H1 (cell line): ENCODE measurements at regions not wholly inside any gene's neighbourhood (a gene's known extent, or its start where the extent isn't known, plus 50 kb on each side); places are given as distances from the start of the nearest gene placed in this dataset.

Source experiments
- EZH2 ChIP-seq: fragments of 200-600 bp; sonication (generic); IDR thresholded peaks from 2 replicates; pipeline ENCODE4 v1.7.1; 2012; ENCODE audit warnings: low read depth, mild to moderate bottlenecking, moderate library complexity, low read length, inconsistent platforms; ENCODE audit not compliant: severe bottlenecking
- POLR2AphosphoS5 ChIP-seq: IDR thresholded peaks from 2 replicates; pipeline ENCODE4 v1.6.1; 2011; ENCODE audit warnings: low read depth, low read length
- RFX5 ChIP-seq: IDR thresholded peaks from 2 replicates; pipeline ENCODE4 v1.6.1; 2011; ENCODE audit warnings: low read depth, low read length, improper control_type of control experiment, borderline replicate concordance
- RNF2 ChIP-seq: fragments of 200-900, 300-1000 bp; sonication (generic); IDR thresholded peaks from 2 replicates; pipeline ENCODE4 v1.7.1; 2016; ENCODE audit warnings: borderline replicate concordance, low read depth, mild to moderate bottlenecking, antibody characterized with exemption, low read length; ENCODE audit not compliant: poor library complexity, severe bottlenecking; ENCODE audit errors: missing control alignments
- SUZ12 ChIP-seq: fragments of 200-600 bp; sonication (generic); IDR thresholded peaks from 2 replicates; pipeline ENCODE4 v1.6.1; 2012; ENCODE audit warnings: mild to moderate bottlenecking, inconsistent platforms, low read length, moderate library complexity, mixed read lengths
- TF ChIP-seq, protein P1 (sequence below): fragments of 300-600 bp; sonication (generic); IDR thresholded peaks from 2 replicates; pipeline ENCODE4 v1.7.1; 2012; ENCODE audit warnings: low read length, moderate library complexity, mild to moderate bottlenecking, inconsistent platforms; ENCODE audit not compliant: insufficient replicate concordance
- TF ChIP-seq, protein P2 (sequence below): IDR thresholded peaks from 2 replicates; pipeline ENCODE4 v1.6.1; 2012; ENCODE audit warnings: low read length, inconsistent platforms

DNA sequence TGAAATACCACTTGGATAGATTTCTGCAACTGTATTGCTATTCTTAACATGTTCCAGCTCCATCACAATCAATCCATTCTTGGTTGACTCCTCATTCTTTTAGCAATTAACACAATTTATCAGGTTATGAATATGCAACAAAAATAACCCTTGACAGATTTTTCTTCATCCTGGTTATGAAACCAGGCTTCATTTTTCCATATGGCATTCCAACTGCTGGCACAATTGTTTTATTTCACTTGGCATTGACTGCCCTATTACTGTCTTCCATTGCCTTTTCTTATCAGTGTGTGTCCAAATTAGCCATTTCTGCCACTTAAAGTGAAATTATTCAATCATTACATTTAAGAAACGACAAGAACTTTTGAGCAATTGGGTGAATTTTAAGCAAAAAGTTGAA lies 388.8 kb upstream of the EPHA5 start (continued):
- TF ChIP-seq, protein P1, sequence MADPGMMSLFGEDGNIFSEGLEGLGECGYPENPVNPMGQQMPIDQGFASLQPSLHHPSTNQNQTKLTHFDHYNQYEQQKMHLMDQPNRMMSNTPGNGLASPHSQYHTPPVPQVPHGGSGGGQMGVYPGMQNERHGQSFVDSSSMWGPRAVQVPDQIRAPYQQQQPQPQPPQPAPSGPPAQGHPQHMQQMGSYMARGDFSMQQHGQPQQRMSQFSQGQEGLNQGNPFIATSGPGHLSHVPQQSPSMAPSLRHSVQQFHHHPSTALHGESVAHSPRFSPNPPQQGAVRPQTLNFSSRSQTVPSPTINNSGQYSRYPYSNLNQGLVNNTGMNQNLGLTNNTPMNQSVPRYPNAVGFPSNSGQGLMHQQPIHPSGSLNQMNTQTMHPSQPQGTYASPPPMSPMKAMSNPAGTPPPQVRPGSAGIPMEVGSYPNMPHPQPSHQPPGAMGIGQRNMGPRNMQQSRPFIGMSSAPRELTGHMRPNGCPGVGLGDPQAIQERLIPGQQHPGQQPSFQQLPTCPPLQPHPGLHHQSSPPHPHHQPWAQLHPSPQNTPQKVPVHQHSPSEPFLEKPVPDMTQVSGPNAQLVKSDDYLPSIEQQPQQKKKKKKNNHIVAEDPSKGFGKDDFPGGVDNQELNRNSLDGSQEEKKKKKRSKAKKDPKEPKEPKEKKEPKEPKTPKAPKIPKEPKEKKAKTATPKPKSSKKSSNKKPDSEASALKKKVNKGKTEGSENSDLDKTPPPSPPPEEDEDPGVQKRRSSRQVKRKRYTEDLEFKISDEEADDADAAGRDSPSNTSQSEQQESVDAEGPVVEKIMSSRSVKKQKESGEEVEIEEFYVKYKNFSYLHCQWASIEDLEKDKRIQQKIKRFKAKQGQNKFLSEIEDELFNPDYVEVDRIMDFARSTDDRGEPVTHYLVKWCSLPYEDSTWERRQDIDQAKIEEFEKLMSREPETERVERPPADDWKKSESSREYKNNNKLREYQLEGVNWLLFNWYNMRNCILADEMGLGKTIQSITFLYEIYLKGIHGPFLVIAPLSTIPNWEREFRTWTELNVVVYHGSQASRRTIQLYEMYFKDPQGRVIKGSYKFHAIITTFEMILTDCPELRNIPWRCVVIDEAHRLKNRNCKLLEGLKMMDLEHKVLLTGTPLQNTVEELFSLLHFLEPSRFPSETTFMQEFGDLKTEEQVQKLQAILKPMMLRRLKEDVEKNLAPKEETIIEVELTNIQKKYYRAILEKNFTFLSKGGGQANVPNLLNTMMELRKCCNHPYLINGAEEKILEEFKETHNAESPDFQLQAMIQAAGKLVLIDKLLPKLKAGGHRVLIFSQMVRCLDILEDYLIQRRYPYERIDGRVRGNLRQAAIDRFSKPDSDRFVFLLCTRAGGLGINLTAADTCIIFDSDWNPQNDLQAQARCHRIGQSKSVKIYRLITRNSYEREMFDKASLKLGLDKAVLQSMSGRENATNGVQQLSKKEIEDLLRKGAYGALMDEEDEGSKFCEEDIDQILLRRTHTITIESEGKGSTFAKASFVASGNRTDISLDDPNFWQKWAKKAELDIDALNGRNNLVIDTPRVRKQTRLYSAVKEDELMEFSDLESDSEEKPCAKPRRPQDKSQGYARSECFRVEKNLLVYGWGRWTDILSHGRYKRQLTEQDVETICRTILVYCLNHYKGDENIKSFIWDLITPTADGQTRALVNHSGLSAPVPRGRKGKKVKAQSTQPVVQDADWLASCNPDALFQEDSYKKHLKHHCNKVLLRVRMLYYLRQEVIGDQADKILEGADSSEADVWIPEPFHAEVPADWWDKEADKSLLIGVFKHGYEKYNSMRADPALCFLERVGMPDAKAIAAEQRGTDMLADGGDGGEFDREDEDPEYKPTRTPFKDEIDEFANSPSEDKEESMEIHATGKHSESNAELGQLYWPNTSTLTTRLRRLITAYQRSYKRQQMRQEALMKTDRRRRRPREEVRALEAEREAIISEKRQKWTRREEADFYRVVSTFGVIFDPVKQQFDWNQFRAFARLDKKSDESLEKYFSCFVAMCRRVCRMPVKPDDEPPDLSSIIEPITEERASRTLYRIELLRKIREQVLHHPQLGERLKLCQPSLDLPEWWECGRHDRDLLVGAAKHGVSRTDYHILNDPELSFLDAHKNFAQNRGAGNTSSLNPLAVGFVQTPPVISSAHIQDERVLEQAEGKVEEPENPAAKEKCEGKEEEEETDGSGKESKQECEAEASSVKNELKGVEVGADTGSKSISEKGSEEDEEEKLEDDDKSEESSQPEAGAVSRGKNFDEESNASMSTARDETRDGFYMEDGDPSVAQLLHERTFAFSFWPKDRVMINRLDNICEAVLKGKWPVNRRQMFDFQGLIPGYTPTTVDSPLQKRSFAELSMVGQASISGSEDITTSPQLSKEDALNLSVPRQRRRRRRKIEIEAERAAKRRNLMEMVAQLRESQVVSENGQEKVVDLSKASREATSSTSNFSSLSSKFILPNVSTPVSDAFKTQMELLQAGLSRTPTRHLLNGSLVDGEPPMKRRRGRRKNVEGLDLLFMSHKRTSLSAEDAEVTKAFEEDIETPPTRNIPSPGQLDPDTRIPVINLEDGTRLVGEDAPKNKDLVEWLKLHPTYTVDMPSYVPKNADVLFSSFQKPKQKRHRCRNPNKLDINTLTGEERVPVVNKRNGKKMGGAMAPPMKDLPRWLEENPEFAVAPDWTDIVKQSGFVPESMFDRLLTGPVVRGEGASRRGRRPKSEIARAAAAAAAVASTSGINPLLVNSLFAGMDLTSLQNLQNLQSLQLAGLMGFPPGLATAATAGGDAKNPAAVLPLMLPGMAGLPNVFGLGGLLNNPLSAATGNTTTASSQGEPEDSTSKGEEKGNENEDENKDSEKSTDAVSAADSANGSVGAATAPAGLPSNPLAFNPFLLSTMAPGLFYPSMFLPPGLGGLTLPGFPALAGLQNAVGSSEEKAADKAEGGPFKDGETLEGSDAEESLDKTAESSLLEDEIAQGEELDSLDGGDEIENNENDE: no peak
- TF ChIP-seq, protein P2, sequence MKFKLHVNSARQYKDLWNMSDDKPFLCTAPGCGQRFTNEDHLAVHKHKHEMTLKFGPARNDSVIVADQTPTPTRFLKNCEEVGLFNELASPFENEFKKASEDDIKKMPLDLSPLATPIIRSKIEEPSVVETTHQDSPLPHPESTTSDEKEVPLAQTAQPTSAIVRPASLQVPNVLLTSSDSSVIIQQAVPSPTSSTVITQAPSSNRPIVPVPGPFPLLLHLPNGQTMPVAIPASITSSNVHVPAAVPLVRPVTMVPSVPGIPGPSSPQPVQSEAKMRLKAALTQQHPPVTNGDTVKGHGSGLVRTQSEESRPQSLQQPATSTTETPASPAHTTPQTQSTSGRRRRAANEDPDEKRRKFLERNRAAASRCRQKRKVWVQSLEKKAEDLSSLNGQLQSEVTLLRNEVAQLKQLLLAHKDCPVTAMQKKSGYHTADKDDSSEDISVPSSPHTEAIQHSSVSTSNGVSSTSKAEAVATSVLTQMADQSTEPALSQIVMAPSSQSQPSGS: no peak
- no peak for TF ChIP-seq POLR2AphosphoS5
- no peak for TF ChIP-seq RFX5
- no peak for TF ChIP-seq SUZ12
- TF ChIP-seq RNF2: no peak
- TF ChIP-seq EZH2: no peak
